CD4-positive, alpha-beta T cell treated with Interleukin-10 for 1 hour (primary cell): ENCODE measurements at regions not wholly inside any gene's neighbourhood (a gene's known extent, or its start where the extent isn't known, plus 50 kb on each side); places are given as distances from the start of the nearest gene placed in this dataset.
"Not testable (repeated sequence)": the region's sequence is repeated elsewhere in the genome, so short reads cannot be mapped to it uniquely, and the experiment has no call there.

Source experiments
- DNase-seq: peaks from one replicate; pipeline ENCODE4 v3.0.0-alpha.2; 2020

GRCh38 chr3:23116081-23116837 is 86.9 kb upstream of the UBE2E2 start:
- no peak for DNase-seq

GRCh38 chr3:23117856-23118255 is 85.3 kb upstream of the UBE2E2 start:
- DNase-seq: no peak

GRCh38 chr3:23127196-23127595 is 75.9 kb upstream of the UBE2E2 start:
- DNase-seq: no peak

- no peak for DNase-seq
Observed at GRCh38 chr3:23128655-23129054, 74.5 kb upstream of the UBE2E2 start.

GRCh38 chr3:23129117-23129516 is 74.0 kb upstream of the UBE2E2 start:
- no peak for DNase-seq

GRCh38 chr3:23129817-23130216 is 73.3 kb upstream of the UBE2E2 start:
- DNase-seq: no peak

- no peak for DNase-seq
Observed at GRCh38 chr3:23130406-23130805, 72.7 kb upstream of the UBE2E2 start.

- no peak for DNase-seq
Observed at GRCh38 chr3:23135026-23135785, 67.9 kb upstream of the UBE2E2 start.

- no peak for DNase-seq
Observed at GRCh38 chr3:23136054-23136453, 67.1 kb upstream of the UBE2E2 start.

GRCh38 chr3:23144051-23144450 is 59.1 kb upstream of the UBE2E2 start:
- not testable (repeated sequence) for DNase-seq

- no peak for DNase-seq
Observed at GRCh38 chr3:23146163-23146562, 57.0 kb upstream of the UBE2E2 start.

- DNase-seq: no peak
Observed at GRCh38 chr3:23152989-23153388, 50.1 kb upstream of the UBE2E2 start.
